Right atrium auricular region (tissue), 2 donors: ENCODE measurements at regions not wholly inside any gene's neighbourhood (a gene's known extent, or its start where the extent isn't known, plus 50 kb on each side); places are given as distances from the start of the nearest gene placed in this dataset.

Experiments
- DNase-seq: peaks from one replicate; pipeline ENCODE4 v3.0.0-alpha.2; 2019; ENCODE audit warnings: low spot score
- H3K27ac ChIP-seq, 2 donors: fragments of 200-600 bp; sonication (generic); 1 replicate in 1 of 2; 2 replicates in 1 of 2; pipeline ENCODE4 v1.5.1; 2016 to 2019
- H3K27me3 ChIP-seq, 2 donors: fragments of 200-600 bp; sonication (generic); one replicate each; pipeline versions ENCODE4 v1.5.1 to v1.6.0; 2017 to 2019
- H3K36me3 ChIP-seq: fragments of 200-600 bp; sonication (generic); one replicate; pipeline ENCODE4 v1.5.1; 2016
- H3K4me1 ChIP-seq, 2 donors: fragments of 200-600 bp; sonication (generic); one replicate each; pipeline versions ENCODE4 v1.5.1 to v1.6.0; 2017 to 2019
- H3K4me3 ChIP-seq, 2 donors: fragments of 200-600 bp; sonication (generic); 1 replicate in 1 of 2; 2 replicates in 1 of 2; pipeline ENCODE4 v1.5.1; 2017 to 2019; ENCODE audit warnings: mild to moderate bottlenecking in 1 of 2, moderate library complexity in 1 of 2
- H3K9me3 ChIP-seq, 2 donors: fragments of 200-600 bp; sonication (generic); one replicate each; pipeline ENCODE4 v1.5.1; 2019
- CTCF ChIP-seq, 2 donors: fragments of 200-600 bp; sonication (generic); IDR thresholded peaks; one replicate each; pipeline ENCODE4 v1.5.1; 2019; ENCODE audit warnings: antibody characterized with exemption in 2 of 2

GRCh38 chr9:91073049-91073810 lies 271.6 kb downstream of the SYK start:
- no peak for DNase-seq
- TF ChIP-seq CTCF (IDR thresholded peaks at IDR 0.05), result no peak
- H3K27ac ChIP-seq, result no peak overlapping the region

GRCh38 chr9:91073811-91074771 lies 272.5 kb downstream of the SYK start:
- Histone ChIP-seq H3K27ac (no peak overlapping the region), H3K4me3 (no peak overlapping the region), H3K36me3 (no peaks in the 10 kb centered on the region), H3K4me1 (peaks cover 0 to 13% of the 10 kb centered on the region in 2 donors), H3K9me3 (no peaks in the 10 kb centered on the region), H3K27me3 (no peaks in the 10 kb centered on the region)
- no peak for TF ChIP-seq CTCF (IDR thresholded peaks at IDR 0.05)
- DNase-seq, result peak; percentile 28

More at GRCh38 chr9:91073049-91073810, 271.6 kb downstream of the SYK start:
- Histone ChIP-seq H3K27me3 (no peaks in the 10 kb centered on the region), H3K4me1 (peaks cover 0 to 13% of the 10 kb centered on the region in 2 donors), H3K4me3 (no peak overlapping the region), H3K36me3 (no peaks in the 10 kb centered on the region), H3K9me3 (no peaks in the 10 kb centered on the region)

GRCh38 chr9:91074866-91075265 lies 273.2 kb downstream of the SYK start:
- Histone ChIP-seq H3K9me3 (no peaks in the 10 kb centered on the region), H3K27ac (no peak overlapping the region), H3K4me1 (peaks cover 0 to 13% of the 10 kb centered on the region in 2 donors), H3K36me3 (no peaks in the 10 kb centered on the region), H3K27me3 (no peaks in the 10 kb centered on the region), H3K4me3 (no peak overlapping the region)
- no peak for DNase-seq
- no peak for TF ChIP-seq CTCF (IDR thresholded peaks at IDR 0.05)

GRCh38 chr9:91075279-91075678 lies 273.7 kb downstream of the SYK start:
- Histone ChIP-seq H3K27me3 (no peaks in the 10 kb centered on the region), H3K4me1 (peaks cover 0 to 13% of the 10 kb centered on the region in 2 donors), H3K36me3 (no peaks in the 10 kb centered on the region), H3K9me3 (no peaks in the 10 kb centered on the region), H3K27ac (no peak overlapping the region), H3K4me3 (no peak overlapping the region)
- DNase-seq, result no peak
- TF ChIP-seq CTCF (IDR thresholded peaks at IDR 0.05), result no peak

GRCh38 chr9:91077624-91078368 lies 276.2 kb downstream of the SYK start:
- no peak for TF ChIP-seq CTCF (IDR thresholded peaks at IDR 0.05)
- Histone ChIP-seq H3K27ac (no peak overlapping the region), H3K9me3 (no peaks in the 10 kb centered on the region), H3K27me3 (no peaks in the 10 kb centered on the region), H3K4me1 (peaks cover 0 to 5% of the 10 kb centered on the region in 2 donors), H3K4me3 (no peak overlapping the region), H3K36me3 (no peaks in the 10 kb centered on the region)
- DNase-seq, result peak; percentile 48
